ENCODE measurements at regions not wholly inside any gene's neighbourhood (a gene's known extent, or its start where the extent isn't known, plus 50 kb on each side); places are given as distances from the start of the nearest gene placed in this dataset.

DNA sequence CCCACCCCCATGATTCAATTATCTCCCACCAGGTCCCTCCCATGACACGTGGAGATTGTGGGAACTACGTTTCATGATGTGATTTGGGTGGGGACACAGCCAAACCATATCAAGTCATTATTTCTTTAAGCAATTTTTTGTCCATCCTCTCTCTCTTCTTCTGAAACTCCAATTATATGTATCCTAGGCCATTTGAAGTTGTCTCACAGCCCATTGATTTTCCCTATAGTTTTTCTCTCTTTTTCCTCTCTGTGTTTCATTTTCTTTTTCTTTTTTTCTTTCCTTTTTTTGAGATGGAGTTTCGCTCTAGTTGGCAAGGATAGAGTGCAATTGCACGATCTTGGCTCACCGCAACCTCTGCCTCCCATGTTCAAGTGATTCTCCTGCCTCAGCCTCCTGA is 101.9 kb upstream of the CXCL14 start:
- Histone ChIP-seq H3K9me3 (ENCODE audit: control insufficient read depth, insufficient read depth, low read length) (no peaks in the 10 kb centered on the region), H3K27me3 (ENCODE audit: control insufficient read depth, insufficient read depth, low read length) (no peaks in the 10 kb centered on the region), H3K27ac (ENCODE audit: low read depth, low read length) (no peak overlapping the region), H3K4me3 (ENCODE audit: low read depth, low read length) (no peak overlapping the region)
- CTCF ChIA-PET = no interaction called here
- TF ChIP-seq, protein P1, sequence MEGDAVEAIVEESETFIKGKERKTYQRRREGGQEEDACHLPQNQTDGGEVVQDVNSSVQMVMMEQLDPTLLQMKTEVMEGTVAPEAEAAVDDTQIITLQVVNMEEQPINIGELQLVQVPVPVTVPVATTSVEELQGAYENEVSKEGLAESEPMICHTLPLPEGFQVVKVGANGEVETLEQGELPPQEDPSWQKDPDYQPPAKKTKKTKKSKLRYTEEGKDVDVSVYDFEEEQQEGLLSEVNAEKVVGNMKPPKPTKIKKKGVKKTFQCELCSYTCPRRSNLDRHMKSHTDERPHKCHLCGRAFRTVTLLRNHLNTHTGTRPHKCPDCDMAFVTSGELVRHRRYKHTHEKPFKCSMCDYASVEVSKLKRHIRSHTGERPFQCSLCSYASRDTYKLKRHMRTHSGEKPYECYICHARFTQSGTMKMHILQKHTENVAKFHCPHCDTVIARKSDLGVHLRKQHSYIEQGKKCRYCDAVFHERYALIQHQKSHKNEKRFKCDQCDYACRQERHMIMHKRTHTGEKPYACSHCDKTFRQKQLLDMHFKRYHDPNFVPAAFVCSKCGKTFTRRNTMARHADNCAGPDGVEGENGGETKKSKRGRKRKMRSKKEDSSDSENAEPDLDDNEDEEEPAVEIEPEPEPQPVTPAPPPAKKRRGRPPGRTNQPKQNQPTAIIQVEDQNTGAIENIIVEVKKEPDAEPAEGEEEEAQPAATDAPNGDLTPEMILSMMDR (IDR thresholded peaks at IDR 0.05; ENCODE audit: low read depth, low read length) = no peak
- POLR2A ChIA-PET = no interaction called here
- no peak for DNase-seq (ENCODE audit: low read depth, low spot score)

DNA sequence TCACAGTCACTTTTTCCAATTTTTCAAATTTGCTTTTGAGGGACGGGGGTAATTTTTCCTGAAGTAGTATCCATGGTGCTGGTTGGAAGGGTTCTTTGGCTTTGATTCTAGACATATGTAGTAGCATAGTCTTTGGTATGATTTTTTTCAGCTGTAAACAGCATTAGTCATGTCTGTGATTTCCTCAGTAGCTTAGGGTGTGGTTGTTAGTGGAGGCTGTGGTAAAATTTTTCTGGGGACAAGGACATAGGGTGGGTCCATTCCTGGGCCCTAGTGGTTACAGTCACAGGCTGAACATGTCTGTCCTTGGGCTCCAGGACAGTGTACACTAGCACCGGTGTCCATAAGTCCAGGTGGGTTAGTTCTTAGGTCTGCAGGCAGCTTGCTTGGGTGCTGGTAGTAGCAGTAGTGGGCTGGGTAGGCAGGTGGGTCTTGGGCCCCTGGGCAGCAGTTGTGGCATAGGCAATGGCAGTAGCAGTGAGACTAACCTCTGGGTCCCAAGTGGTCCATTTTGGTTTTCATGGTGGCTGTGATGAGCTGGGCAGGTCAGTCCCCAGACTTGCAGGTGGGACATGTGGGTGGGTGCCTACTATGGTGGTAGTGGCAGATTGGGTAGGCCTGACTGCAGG is 100.0 kb upstream of the CXCL14 start:
- ChIA-PET POLR2A (no interaction called here), CTCF (no interaction called here)
- H3K27ac ChIP-seq (ENCODE audit: low read depth, low read length) = no peak overlapping the region
- DNase-seq (ENCODE audit: low read depth, low spot score) = no peak
- TF ChIP-seq, protein P1 (IDR thresholded peaks at IDR 0.05; ENCODE audit: low read depth, low read length) = no peak
- no peaks in the 10 kb centered on the region for H3K27me3 ChIP-seq (ENCODE audit: control insufficient read depth, insufficient read depth, low read length)
- no peak overlapping the region for H3K4me3 ChIP-seq (ENCODE audit: low read depth, low read length)
- no peaks in the 10 kb centered on the region for H3K9me3 ChIP-seq (ENCODE audit: control insufficient read depth, insufficient read depth, low read length)

DNA sequence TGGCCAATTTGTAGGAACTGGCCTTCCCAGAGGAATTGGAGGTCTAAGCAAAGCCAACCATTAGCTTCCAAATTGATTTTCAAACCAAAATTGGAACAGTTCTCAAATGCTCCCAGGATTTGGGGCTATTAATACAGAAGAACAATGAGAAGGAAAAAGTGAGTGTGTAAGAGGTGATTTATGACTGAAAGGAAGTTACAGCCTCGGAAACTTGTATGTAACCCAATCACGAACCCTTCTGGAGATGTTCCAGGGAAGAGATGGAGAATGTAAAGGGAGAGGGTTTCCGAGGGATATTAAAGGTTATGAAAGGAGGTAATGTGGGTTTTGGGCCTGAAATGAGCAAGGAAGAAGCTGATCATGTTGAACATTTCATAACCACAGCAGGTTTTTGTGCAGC is 93.2 kb upstream of the CXCL14 start:
- TF ChIP-seq, protein P1 (IDR thresholded peaks at IDR 0.05; ENCODE audit: low read depth, low read length) = no peak
- no peaks in the 10 kb centered on the region for H3K9me3 ChIP-seq (ENCODE audit: control insufficient read depth, insufficient read depth, low read length)
- no peak overlapping the region for H3K27ac ChIP-seq (ENCODE audit: low read depth, low read length)
- H3K4me3 ChIP-seq (ENCODE audit: low read depth, low read length) = no peak overlapping the region
- DNase-seq (ENCODE audit: low read depth, low spot score) = no peak
- H3K27me3 ChIP-seq (ENCODE audit: control insufficient read depth, insufficient read depth, low read length) = no peaks in the 10 kb centered on the region
- CTCF ChIA-PET = no interaction called here
- POLR2A ChIA-PET = no interaction called here

DNA sequence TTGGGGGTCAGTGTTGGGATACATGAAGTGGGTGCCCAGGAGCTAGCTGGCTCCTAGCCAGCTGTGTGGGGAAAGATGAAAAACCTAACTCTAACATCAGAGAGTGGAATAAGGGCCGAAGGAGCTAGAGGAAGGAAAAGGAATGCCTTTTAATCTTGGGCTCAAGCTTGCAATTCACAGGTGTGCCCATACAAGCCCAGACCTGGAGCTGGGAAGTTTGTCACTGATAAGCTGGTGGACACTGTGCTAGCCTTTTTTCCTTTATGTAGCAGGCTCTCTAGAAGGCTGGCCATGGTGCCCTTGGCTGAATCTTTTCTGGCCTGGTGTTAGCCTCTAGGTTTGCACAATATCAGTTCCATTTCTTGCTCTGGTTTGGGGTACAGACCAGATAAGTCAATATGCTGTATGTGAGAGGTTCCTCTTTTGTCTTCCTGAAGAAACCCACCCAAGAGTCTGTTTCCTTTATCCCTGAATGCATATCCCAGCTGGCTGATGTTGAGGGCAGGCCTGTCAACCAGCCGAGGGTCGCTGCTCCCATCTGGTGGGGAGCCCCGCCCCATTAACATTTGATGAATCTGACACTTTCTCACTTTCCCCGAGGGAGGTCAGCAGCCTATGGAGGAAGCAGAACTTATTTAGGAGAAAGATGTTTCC is 92.4 kb upstream of the CXCL14 start:
- Histone ChIP-seq H3K27ac (ENCODE audit: low read depth, low read length) (no peak overlapping the region), H3K9me3 (ENCODE audit: control insufficient read depth, insufficient read depth, low read length) (no peaks in the 10 kb centered on the region), H3K4me3 (ENCODE audit: low read depth, low read length) (no peak overlapping the region), H3K27me3 (ENCODE audit: control insufficient read depth, insufficient read depth, low read length) (no peaks in the 10 kb centered on the region)
- POLR2A ChIA-PET = no interaction called here
- TF ChIP-seq, protein P1 (IDR thresholded peaks at IDR 0.05; ENCODE audit: low read depth, low read length) = no peak
- DNase-seq (ENCODE audit: low read depth, low spot score) = no peak
- CTCF ChIA-PET = no interaction called here

DNA sequence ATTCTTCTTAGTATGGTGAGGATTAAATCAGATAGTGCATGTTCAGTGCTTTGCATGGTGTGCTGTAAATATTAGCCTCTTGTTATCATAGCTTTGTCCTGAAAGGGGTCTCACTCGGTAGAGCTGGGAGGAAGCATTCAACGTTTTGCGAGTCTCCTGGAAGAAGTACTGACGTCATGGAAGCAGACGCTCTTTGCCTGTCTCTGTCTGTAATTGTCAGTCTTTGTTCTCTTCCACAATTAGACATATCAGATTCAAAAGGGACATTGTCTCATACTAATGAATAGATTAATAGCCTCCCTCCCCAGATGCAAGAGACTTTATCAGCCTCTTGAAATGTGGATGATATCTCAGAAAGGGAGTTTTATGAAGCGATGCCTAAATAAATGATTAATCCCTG is 91.8 kb upstream of the CXCL14 start:
- H3K4me3 ChIP-seq (ENCODE audit: low read depth, low read length) = no peak overlapping the region

More for the DNA sequence above, 91.8 kb upstream of the CXCL14 start:
- no peak for DNase-seq (ENCODE audit: low read depth, low spot score)
- Histone ChIP-seq H3K27me3 (ENCODE audit: control insufficient read depth, insufficient read depth, low read length) (no peaks in the 10 kb centered on the region), H3K9me3 (ENCODE audit: control insufficient read depth, insufficient read depth, low read length) (no peaks in the 10 kb centered on the region), H3K27ac (ENCODE audit: low read depth, low read length) (no peak overlapping the region)
- TF ChIP-seq, protein P1 (IDR thresholded peaks at IDR 0.05; ENCODE audit: low read depth, low read length) = no peak
- ChIA-PET POLR2A (no interaction called here), CTCF (no interaction called here)

Data from AG04450 (cell line).